Stimulated activated CD4-positive, alpha-beta T cell treated with anti-CD3 and anti-CD28 coated beads, Interleukin-1b, Interleukin-23, amount 100 ng/mL, for 1 hour (primary cell): ENCODE measurements at regions not wholly inside any gene's neighbourhood (a gene's known extent, or its start where the extent isn't known, plus 50 kb on each side); places are given as distances from the start of the nearest gene placed in this dataset.
"Not testable (repeated sequence)": the region's sequence is repeated elsewhere in the genome, so short reads cannot be mapped to it uniquely, and the experiment has no call there.

Source experiments
- DNase-seq, 2 donors: peaks; one replicate each; pipeline ENCODE4 v3.0.0-alpha.2; 2020; ENCODE audit warnings: low read depth in 2 of 2

- DNase-seq: no peak
Observed at GRCh38 chr1:121443001-121443540, 258.3 kb downstream of the SRGAP2C start.

GRCh38 chr1:121444096-121444495, 259.3 kb downstream of the SRGAP2C start:
- DNase-seq: no peak

GRCh38 chr1:121445679-121446078, 260.9 kb downstream of the SRGAP2C start:
- no peak for DNase-seq

- not testable (repeated sequence) for DNase-seq
Observed at GRCh38 chr1:121447280-121447923, 262.6 kb downstream of the SRGAP2C start.

- DNase-seq: not testable (repeated sequence)
Observed at GRCh38 chr1:121448064-121448463, 263.3 kb downstream of the SRGAP2C start.

- DNase-seq: no peak
Observed at GRCh38 chr1:121448851-121449250, 264.1 kb downstream of the SRGAP2C start.

- DNase-seq: no peak
Observed at GRCh38 chr1:121452484-121452883, 267.7 kb downstream of the SRGAP2C start.

- no peak for DNase-seq
Observed at GRCh38 chr1:121458291-121459048, 273.7 kb downstream of the SRGAP2C start.

GRCh38 chr1:121459235-121459634, 274.5 kb downstream of the SRGAP2C start:
- DNase-seq: no peak

- DNase-seq: not testable (repeated sequence)
Observed at GRCh38 chr1:121469395-121469794, 284.6 kb downstream of the SRGAP2C start.

- not testable (repeated sequence) for DNase-seq
Observed at GRCh38 chr1:121470401-121470800, 285.6 kb downstream of the SRGAP2C start.

- DNase-seq: no peak
Observed at GRCh38 chr1:121471523-121471922, 286.7 kb downstream of the SRGAP2C start.

GRCh38 chr1:121472017-121472416, 287.2 kb downstream of the SRGAP2C start:
- DNase-seq: no peak

- DNase-seq: no peak
Observed at GRCh38 chr1:121483234-121483633, 298.5 kb downstream of the SRGAP2C start.

GRCh38 chr1:121483961-121484424, 299.2 kb downstream of the SRGAP2C start:
- DNase-seq: no peak

GRCh38 chr1:121494796-121495195, 310.0 kb downstream of the SRGAP2C start:
- DNase-seq: not testable (repeated sequence)

GRCh38 chr1:121511455-121511854, 326.7 kb downstream of the SRGAP2C start:
- DNase-seq: not testable (repeated sequence)

GRCh38 chr1:121511876-121512275, 327.1 kb downstream of the SRGAP2C start:
- not testable (repeated sequence) for DNase-seq

GRCh38 chr1:121515235-121515634, 330.5 kb downstream of the SRGAP2C start:
- DNase-seq: no peak

GRCh38 chr1:121516234-121516967, 331.6 kb downstream of the SRGAP2C start:
- DNase-seq: no peak

- DNase-seq: no peak
Observed at GRCh38 chr1:121517586-121518230, 332.9 kb downstream of the SRGAP2C start.

- DNase-seq: no peak
Observed at GRCh38 chr1:121518726-121519041, 333.9 kb downstream of the SRGAP2C start.
